Small intestine (tissue), 7 donors: ENCODE measurements at regions not wholly inside any gene's neighbourhood (a gene's known extent, or its start where the extent isn't known, plus 50 kb on each side); places are given as distances from the start of the nearest gene placed in this dataset.

ENCODE experiments used
- DNase-seq, 2 donors: peaks; one replicate each; pipeline versions ENCODE4 v3.0.0 to v3.0.0-alpha.2; 2013
- FAIRE-seq: peaks from 2 replicates; lab custom pipeline; 2012; peaks lifted over from hg19 to GRCh38; lab: Jason Lieb, UNC
- H3K27ac ChIP-seq, 3 donors: one replicate each; pipeline ENCODE4 v1.5.1; 2013; ENCODE audit warnings: low read length in 2 of 3, mild to moderate bottlenecking in 2 of 3, control low read depth in 1 of 3, inconsistent platforms in 1 of 3, low read depth in 1 of 3, moderate library complexity in 1 of 3
- H3K27me3 ChIP-seq, 3 donors: one replicate each; pipeline ENCODE4 v1.6.1; 2013; ENCODE audit warnings: low read length in 3 of 3, inconsistent platforms in 1 of 3; ENCODE audit not compliant: control insufficient read depth in 3 of 3, insufficient read depth in 3 of 3
- H3K36me3 ChIP-seq, 3 donors: one replicate each; pipeline ENCODE4 v1.6.1; 2013; ENCODE audit warnings: low read length in 3 of 3, inconsistent platforms in 1 of 3, low read depth in 1 of 3, mild to moderate bottlenecking in 1 of 3, moderate library complexity in 1 of 3; ENCODE audit not compliant: control insufficient read depth in 3 of 3, insufficient read depth in 2 of 3
- H3K4me1 ChIP-seq, 3 donors: one replicate each; pipeline ENCODE4 v1.6.1; 2013; ENCODE audit warnings: low read length in 2 of 3, inconsistent platforms in 1 of 3, low read depth in 1 of 3, mild to moderate bottlenecking in 1 of 3, moderate library complexity in 1 of 3; ENCODE audit not compliant: control insufficient read depth in 3 of 3, insufficient read depth in 2 of 3
- H3K4me3 ChIP-seq, 3 donors: one replicate each; pipeline ENCODE4 v1.5.1; 2013; ENCODE audit warnings: low read length in 3 of 3, control low read depth in 1 of 3, inconsistent platforms in 1 of 3, low read depth in 1 of 3, mild to moderate bottlenecking in 1 of 3, moderate library complexity in 1 of 3
- H3K9me3 ChIP-seq, 2 donors: one replicate each; pipeline ENCODE4 v1.6.1; 2013; ENCODE audit warnings: low read depth in 1 of 2, low read length in 1 of 2; ENCODE audit not compliant: control insufficient read depth in 2 of 2, insufficient read depth in 1 of 2
- WGBS, 3 donors: extraction: QIAGEN DNeasy Blood & Tissue Kit; methylation state at CpG; one replicate each; pipeline ENCODE4 v1.1.7; 2013; 5-methylcytosine and 5-hydroxymethylcytosine counted together
- donor health status: healthy with polysubstance abuse.
- donor health status: control.
- donor health status: control.
- donor health status: Bipolar disorder and iron deficiency.
- donor health status: healthy.

- Histone ChIP-seq H3K27me3 (no peaks in the 10 kb centered on the region), H3K4me3 (no peak overlapping the region), H3K9me3 (no peaks in the 10 kb centered on the region), H3K27ac (no peak overlapping the region), H3K4me1 (no peaks in the 10 kb centered on the region), H3K36me3 (no peaks in the 10 kb centered on the region)
- 61 to 76% (median 68%) methylated on average over 2 of the region's 2 CpGs for WGBS, 3 donors
- no peak for FAIRE-seq
- DNase-seq = no peak
These were observed 246.4 kb upstream of the PDGFD start for GRCh38 chr11:104410336-104410735.

GRCh38 chr11:104408630-104409029 lies 244.7 kb upstream of the PDGFD start:
- H3K27me3 ChIP-seq = no peaks in the 10 kb centered on the region
- H3K4me3 ChIP-seq = no peak overlapping the region
- H3K27ac ChIP-seq = no peak overlapping the region
- FAIRE-seq = no peak
- no peak for DNase-seq
- 44 to 71% (median 64%) methylated on average over 1 of the region's 1 CpG for WGBS, 3 donors
- H3K36me3 ChIP-seq = no peaks in the 10 kb centered on the region
- H3K9me3 ChIP-seq = no peaks in the 10 kb centered on the region
- H3K4me1 ChIP-seq = no peaks in the 10 kb centered on the region

GRCh38 chr11:104405277-104405676 lies 241.3 kb upstream of the PDGFD start:
- DNase-seq (no peak), FAIRE-seq (no peak)
- WGBS, 3 donors = 86 to 96% (median 89%) methylated on average over 1 of the region's 1 CpG
- no peak overlapping the region for H3K27ac ChIP-seq
- H3K9me3 ChIP-seq = no peaks in the 10 kb centered on the region
- H3K27me3 ChIP-seq = no peaks in the 10 kb centered on the region
- no peak overlapping the region for H3K4me3 ChIP-seq
- H3K36me3 ChIP-seq = no peaks in the 10 kb centered on the region
- H3K4me1 ChIP-seq = no peaks in the 10 kb centered on the region

GRCh38 chr11:104404231-104405175 lies 240.6 kb upstream of the PDGFD start:
- H3K27me3 ChIP-seq = no peaks in the 10 kb centered on the region
- no peaks in the 10 kb centered on the region for H3K36me3 ChIP-seq
- DNase-seq (no peak), FAIRE-seq (no peak)
- H3K27ac ChIP-seq = no peak overlapping the region
- no peaks in the 10 kb centered on the region for H3K4me1 ChIP-seq
- no peaks in the 10 kb centered on the region for H3K9me3 ChIP-seq
- WGBS, 3 donors = 53 to 73% (median 66%) methylated on average over 3 of the region's 3 CpGs
- no peak overlapping the region for H3K4me3 ChIP-seq

GRCh38 chr11:104402812-104403521 lies 239.0 kb upstream of the PDGFD start:
- no peaks in the 10 kb centered on the region for H3K9me3 ChIP-seq
- WGBS, 3 donors = 48 to 69% (median 61%) methylated on average over 1 of the region's 1 CpG
- no peaks in the 10 kb centered on the region for H3K27me3 ChIP-seq
- H3K27ac ChIP-seq = no peak overlapping the region
- DNase-seq = no peak
- no peaks in the 10 kb centered on the region for H3K36me3 ChIP-seq
- H3K4me1 ChIP-seq = no peaks in the 10 kb centered on the region
- FAIRE-seq = no peak
- no peak overlapping the region for H3K4me3 ChIP-seq

- Histone ChIP-seq H3K9me3 (no peaks in the 10 kb centered on the region), H3K27me3 (no peaks in the 10 kb centered on the region), H3K4me3 (no peak overlapping the region), H3K36me3 (no peaks in the 10 kb centered on the region), H3K4me1 (no peaks in the 10 kb centered on the region), H3K27ac (no peak overlapping the region)
- DNase-seq = no peak
- 3 to 24% (median 8%) methylated on average over 1 of the region's 1 CpG for WGBS, 3 donors
- no peak for FAIRE-seq
These were observed 230.6 kb upstream of the PDGFD start for GRCh38 chr11:104394508-104394907.

- Histone ChIP-seq H3K4me1 (no peaks in the 10 kb centered on the region), H3K36me3 (no peaks in the 10 kb centered on the region), H3K9me3 (no peaks in the 10 kb centered on the region), H3K27me3 (no peaks in the 10 kb centered on the region), H3K27ac (no peak overlapping the region), H3K4me3 (no peak overlapping the region)
- FAIRE-seq = no peak
- no peak for DNase-seq
- 60 to 80% (median 76%) methylated on average over 4 of the region's 4 CpGs for WGBS, 3 donors
These were observed 226.7 kb upstream of the PDGFD start for GRCh38 chr11:104390651-104391050.

GRCh38 chr11:104385884-104386283 lies 221.9 kb upstream of the PDGFD start:
- no peaks in the 10 kb centered on the region for H3K36me3 ChIP-seq
- no peak for FAIRE-seq
- H3K9me3 ChIP-seq = no peaks in the 10 kb centered on the region
- DNase-seq = no peak
- no peaks in the 10 kb centered on the region for H3K27me3 ChIP-seq
- WGBS, 3 donors = 80 to 91% (median 86%) methylated on average over 1 of the region's 1 CpG
- no peaks in the 10 kb centered on the region for H3K4me1 ChIP-seq
- H3K27ac ChIP-seq = no peak overlapping the region
- H3K4me3 ChIP-seq = no peak overlapping the region
